ENCODE measurements at regions not wholly inside any gene's neighbourhood (a gene's known extent, or its start where the extent isn't known, plus 50 kb on each side); places are given as distances from the start of the nearest gene placed in this dataset.

DNA sequence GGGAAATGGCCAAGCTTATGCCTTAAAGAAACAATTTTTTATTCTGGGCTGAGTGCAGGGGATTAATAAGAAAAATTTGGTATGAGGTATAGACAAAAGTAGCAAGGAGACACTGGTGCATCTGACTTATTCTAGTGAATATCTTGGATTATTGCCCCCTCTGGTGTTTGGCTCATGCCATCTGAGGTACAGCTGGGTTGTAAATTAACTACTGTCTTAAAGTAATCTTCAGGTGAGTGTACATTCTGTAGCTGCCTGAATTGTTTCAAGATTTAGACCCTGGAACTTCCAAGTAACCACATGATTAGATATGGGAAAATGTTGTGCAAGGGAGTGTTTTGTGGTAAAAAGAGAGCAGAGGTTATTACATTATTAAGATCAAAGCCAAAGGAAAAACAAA, 988.7 kb downstream of the FAM133A start:
- TF ChIP-seq, protein P1, sequence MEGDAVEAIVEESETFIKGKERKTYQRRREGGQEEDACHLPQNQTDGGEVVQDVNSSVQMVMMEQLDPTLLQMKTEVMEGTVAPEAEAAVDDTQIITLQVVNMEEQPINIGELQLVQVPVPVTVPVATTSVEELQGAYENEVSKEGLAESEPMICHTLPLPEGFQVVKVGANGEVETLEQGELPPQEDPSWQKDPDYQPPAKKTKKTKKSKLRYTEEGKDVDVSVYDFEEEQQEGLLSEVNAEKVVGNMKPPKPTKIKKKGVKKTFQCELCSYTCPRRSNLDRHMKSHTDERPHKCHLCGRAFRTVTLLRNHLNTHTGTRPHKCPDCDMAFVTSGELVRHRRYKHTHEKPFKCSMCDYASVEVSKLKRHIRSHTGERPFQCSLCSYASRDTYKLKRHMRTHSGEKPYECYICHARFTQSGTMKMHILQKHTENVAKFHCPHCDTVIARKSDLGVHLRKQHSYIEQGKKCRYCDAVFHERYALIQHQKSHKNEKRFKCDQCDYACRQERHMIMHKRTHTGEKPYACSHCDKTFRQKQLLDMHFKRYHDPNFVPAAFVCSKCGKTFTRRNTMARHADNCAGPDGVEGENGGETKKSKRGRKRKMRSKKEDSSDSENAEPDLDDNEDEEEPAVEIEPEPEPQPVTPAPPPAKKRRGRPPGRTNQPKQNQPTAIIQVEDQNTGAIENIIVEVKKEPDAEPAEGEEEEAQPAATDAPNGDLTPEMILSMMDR (IDR thresholded peaks at IDR 0.05): no peak
- TF ChIP-seq POLR2A (IDR thresholded peaks at IDR 0.05): no peak
